ENCODE measurements at regions not wholly inside any gene's neighbourhood (a gene's known extent, or its start where the extent isn't known, plus 50 kb on each side); places are given as distances from the start of the nearest gene placed in this dataset.

DNA sequence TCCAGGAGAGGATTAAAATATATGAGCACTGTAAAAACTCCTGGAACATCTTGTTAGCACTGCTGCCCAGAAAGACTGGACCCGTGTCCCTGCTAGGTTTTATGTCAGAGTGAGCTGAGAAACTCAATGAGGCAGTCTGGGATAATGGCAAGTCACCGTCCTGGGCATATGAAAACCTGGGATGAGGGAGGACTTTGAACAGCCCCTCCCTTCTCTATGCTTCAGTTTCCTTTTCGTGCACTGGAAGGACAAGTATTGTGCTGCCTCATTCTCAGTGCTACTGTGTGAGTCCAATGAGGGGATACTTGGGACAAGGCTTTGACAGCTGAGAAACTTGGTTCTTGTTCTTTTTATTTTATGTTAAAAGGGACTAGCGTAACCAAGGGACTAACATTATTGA, 143.0 kb upstream of the SHB start (continued):
- TF ChIP-seq, protein P1, sequence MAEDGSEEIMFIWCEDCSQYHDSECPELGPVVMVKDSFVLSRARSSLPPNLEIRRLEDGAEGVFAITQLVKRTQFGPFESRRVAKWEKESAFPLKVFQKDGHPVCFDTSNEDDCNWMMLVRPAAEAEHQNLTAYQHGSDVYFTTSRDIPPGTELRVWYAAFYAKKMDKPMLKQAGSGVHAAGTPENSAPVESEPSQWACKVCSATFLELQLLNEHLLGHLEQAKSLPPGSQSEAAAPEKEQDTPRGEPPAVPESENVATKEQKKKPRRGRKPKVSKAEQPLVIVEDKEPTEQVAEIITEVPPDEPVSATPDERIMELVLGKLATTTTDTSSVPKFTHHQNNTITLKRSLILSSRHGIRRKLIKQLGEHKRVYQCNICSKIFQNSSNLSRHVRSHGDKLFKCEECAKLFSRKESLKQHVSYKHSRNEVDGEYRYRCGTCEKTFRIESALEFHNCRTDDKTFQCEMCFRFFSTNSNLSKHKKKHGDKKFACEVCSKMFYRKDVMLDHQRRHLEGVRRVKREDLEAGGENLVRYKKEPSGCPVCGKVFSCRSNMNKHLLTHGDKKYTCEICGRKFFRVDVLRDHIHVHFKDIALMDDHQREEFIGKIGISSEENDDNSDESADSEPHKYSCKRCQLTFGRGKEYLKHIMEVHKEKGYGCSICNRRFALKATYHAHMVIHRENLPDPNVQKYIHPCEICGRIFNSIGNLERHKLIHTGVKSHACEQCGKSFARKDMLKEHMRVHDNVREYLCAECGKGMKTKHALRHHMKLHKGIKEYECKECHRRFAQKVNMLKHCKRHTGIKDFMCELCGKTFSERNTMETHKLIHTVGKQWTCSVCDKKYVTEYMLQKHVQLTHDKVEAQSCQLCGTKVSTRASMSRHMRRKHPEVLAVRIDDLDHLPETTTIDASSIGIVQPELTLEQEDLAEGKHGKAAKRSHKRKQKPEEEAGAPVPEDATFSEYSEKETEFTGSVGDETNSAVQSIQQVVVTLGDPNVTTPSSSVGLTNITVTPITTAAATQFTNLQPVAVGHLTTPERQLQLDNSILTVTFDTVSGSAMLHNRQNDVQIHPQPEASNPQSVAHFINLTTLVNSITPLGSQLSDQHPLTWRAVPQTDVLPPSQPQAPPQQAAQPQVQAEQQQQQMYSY (CRISPR knock-in tag; IDR thresholded peaks at IDR 0.05), result no peak
- TF ChIP-seq, protein P2, sequence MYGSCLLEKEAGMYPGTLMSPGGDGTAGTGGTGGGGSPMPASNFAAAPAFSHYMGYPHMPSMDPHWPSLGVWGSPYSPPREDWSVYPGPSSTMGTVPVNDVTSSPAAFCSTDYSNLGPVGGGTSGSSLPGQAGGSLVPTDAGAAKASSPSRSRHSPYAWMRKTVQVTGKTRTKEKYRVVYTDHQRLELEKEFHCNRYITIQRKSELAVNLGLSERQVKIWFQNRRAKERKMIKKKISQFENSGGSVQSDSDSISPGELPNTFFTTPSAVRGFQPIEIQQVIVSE (CRISPR knock-in tag; IDR thresholded peaks at IDR 0.05; ENCODE audit: borderline replicate concordance), result no peak
- TF ChIP-seq ZNF425 (CRISPR knock-in tag; conservative IDR thresholded peaks at IDR 0.05) (no peak), ZNF671 (CRISPR knock-in tag; IDR thresholded peaks at IDR 0.05) (no peak), E2F5 (CRISPR knock-in tag; IDR thresholded peaks at IDR 0.05) (no peak), AFF4 (CRISPR knock-in tag; IDR thresholded peaks at IDR 0.05; ENCODE audit: borderline replicate concordance) (no peak), FOXP1 (CRISPR knock-in tag; IDR thresholded peaks at IDR 0.05; ENCODE audit: borderline replicate concordance) (no peak)

DNA sequence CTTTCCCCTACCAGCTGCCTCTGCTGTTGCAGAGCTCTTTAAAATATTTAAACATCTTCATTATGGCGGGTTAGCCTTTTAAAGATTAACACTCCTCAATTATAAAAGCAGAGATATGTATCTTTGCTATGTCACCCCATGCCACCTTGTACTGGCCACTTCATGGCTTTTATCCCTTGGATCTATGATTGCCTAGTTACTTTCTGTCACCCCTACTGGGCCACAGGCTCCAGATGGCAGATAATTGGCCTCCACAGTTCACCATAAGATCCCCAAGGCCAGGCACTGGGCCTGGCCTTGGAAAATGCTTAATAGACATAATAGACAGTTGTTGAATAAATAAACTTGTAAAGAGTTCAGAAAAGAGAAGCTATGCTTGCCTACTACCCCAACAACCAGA, 142.0 kb upstream of the SHB start:
- ATAC-seq (no peak), DNase-seq (ENCODE audit: low spot score) (no peak)
- CTCF ChIA-PET, result interaction anchor here (0.6 kb wide), 1 partner anchor 1483 kb away, joined by 3 read pairs; no protein-coding TSS in a partner anchor
- H3K36me3 Mint-ChIP-seq, result no peaks in the 10 kb centered on the region
- H3K4me1 Mint-ChIP-seq, result peaks cover 13% of the 10 kb centered on the region
- no peak overlapping the region for H3K4me3 Mint-ChIP-seq
- no peak overlapping the region for H3K27ac Mint-ChIP-seq
- POLR2A ChIA-PET, result interaction anchor here (0.7 kb wide), 1 partner anchor 9 kb away, joined by 6 read pairs; no protein-coding TSS in a partner anchor
- no peaks in the 10 kb centered on the region for H3K9me3 Mint-ChIP-seq
- H3K27me3 Mint-ChIP-seq (ENCODE audit: low read depth), result peaks cover 100% of the 10 kb centered on the region
- TF ChIP-seq, protein P3, sequence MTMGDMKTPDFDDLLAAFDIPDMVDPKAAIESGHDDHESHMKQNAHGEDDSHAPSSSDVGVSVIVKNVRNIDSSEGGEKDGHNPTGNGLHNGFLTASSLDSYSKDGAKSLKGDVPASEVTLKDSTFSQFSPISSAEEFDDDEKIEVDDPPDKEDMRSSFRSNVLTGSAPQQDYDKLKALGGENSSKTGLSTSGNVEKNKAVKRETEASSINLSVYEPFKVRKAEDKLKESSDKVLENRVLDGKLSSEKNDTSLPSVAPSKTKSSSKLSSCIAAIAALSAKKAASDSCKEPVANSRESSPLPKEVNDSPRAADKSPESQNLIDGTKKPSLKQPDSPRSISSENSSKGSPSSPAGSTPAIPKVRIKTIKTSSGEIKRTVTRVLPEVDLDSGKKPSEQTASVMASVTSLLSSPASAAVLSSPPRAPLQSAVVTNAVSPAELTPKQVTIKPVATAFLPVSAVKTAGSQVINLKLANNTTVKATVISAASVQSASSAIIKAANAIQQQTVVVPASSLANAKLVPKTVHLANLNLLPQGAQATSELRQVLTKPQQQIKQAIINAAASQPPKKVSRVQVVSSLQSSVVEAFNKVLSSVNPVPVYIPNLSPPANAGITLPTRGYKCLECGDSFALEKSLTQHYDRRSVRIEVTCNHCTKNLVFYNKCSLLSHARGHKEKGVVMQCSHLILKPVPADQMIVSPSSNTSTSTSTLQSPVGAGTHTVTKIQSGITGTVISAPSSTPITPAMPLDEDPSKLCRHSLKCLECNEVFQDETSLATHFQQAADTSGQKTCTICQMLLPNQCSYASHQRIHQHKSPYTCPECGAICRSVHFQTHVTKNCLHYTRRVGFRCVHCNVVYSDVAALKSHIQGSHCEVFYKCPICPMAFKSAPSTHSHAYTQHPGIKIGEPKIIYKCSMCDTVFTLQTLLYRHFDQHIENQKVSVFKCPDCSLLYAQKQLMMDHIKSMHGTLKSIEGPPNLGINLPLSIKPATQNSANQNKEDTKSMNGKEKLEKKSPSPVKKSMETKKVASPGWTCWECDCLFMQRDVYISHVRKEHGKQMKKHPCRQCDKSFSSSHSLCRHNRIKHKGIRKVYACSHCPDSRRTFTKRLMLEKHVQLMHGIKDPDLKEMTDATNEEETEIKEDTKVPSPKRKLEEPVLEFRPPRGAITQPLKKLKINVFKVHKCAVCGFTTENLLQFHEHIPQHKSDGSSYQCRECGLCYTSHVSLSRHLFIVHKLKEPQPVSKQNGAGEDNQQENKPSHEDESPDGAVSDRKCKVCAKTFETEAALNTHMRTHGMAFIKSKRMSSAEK (CRISPR knock-in tag; IDR thresholded peaks at IDR 0.05; ENCODE audit: borderline replicate concordance), result no peak
- TF ChIP-seq, protein P4, sequence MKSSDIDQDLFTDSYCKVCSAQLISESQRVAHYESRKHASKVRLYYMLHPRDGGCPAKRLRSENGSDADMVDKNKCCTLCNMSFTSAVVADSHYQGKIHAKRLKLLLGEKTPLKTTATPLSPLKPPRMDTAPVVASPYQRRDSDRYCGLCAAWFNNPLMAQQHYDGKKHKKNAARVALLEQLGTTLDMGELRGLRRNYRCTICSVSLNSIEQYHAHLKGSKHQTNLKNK (CRISPR knock-in tag; IDR thresholded peaks at IDR 0.05), result no peak
- TF ChIP-seq GABPB1 (CRISPR knock-in tag; IDR thresholded peaks at IDR 0.05) (no peak), GRHL2 (CRISPR knock-in tag; IDR thresholded peaks at IDR 0.05; ENCODE audit: insufficient replicate concordance, severe bottlenecking) (no peak), ZNF317 (CRISPR knock-in tag; IDR thresholded peaks at IDR 0.05; ENCODE audit: borderline replicate concordance, low read depth) (no peak), ETV6 (CRISPR knock-in tag; IDR thresholded peaks at IDR 0.05) (no peak), E2F1 (CRISPR knock-in tag; IDR thresholded peaks at IDR 0.05) (no peak), IRF2 (CRISPR knock-in tag; IDR thresholded peaks at IDR 0.05; ENCODE audit: borderline replicate concordance, low read depth) (no peak), OVOL2 (CRISPR knock-in tag; IDR thresholded peaks at IDR 0.05; ENCODE audit: borderline replicate concordance) (no peak)
- TF ChIP-seq, protein P5, sequence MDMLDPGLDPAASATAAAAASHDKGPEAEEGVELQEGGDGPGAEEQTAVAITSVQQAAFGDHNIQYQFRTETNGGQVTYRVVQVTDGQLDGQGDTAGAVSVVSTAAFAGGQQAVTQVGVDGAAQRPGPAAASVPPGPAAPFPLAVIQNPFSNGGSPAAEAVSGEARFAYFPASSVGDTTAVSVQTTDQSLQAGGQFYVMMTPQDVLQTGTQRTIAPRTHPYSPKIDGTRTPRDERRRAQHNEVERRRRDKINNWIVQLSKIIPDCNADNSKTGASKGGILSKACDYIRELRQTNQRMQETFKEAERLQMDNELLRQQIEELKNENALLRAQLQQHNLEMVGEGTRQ (CRISPR knock-in tag; IDR thresholded peaks at IDR 0.05), result no peak

All from WTC11 (cell line).